HG02642 (cell line): ENCODE measurements at regions not wholly inside any gene's neighbourhood (a gene's known extent, or its start where the extent isn't known, plus 50 kb on each side); places are given as distances from the start of the nearest gene placed in this dataset.
"Not testable (repeated sequence)": the region's sequence is repeated elsewhere in the genome, so short reads cannot be mapped to it uniquely, and the experiment has no call there.

ENCODE experiments used
- ATAC-seq: cut with Tn5 transposase; IDR thresholded peaks from one replicate; pipeline ENCODE4 v1.9.1; 2021; ENCODE audit warnings: mild to moderate bottlenecking; ENCODE audit not compliant: unreplicated experiment, poor library complexity

DNA sequence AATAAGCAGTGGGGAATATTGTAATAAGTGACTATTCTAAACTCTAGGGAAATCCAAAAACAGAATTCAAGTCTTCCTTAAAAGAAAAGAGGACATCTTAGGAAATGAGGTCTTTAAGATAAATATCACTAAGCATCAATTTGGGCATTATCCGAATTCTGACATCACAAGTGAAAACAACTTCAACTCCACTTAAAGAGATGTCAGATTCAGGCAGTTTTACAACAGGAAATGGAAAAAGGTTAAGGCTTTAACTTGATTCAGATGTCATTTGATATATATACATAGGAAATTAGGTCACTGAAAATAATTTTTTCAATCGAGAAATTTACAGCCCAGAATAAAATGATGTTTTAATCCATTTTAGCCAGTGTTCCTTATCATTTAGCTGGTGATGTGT is 435.4 kb downstream of the SETD4 start:
- ATAC-seq = no peak

DNA sequence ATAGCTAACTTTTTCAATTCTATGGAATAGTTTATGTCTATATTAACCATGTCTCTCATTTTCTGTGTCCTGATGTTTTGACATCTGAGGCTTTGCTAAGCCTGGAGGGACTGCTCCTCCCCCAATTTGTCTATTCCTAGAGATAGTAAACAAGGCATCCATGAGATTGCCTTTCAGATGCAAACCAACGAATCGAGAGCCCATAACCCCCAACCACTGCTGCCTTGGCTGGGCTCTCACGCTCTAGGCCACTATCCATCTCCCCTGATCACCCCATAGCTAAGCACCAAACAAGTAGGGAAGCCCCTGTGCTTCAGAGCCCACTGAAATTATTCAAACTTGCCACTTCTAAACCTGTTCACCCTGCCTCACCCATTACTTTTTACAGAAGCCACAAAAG is 437.7 kb downstream of the SETD4 start:
- ATAC-seq = no peak

DNA sequence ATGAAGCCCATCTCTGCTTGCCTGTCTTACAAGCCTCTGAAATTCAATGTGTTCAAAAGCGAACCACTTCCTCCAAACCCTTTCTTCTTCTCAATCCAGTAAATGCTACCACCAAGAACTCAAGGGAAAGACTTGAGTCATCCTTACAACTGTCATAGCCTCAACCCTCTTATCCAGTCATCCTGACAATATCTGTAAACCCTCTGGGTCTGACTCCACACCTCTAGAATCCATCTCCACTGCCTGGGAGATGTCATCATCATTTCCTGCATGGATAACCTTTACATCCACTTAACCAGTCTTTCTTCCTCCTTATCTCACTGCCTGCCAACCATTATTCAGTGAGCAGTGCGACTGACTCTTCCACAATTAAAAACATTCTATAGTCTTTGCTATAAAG is 441.1 kb downstream of the SETD4 start:
- no peak for ATAC-seq

DNA sequence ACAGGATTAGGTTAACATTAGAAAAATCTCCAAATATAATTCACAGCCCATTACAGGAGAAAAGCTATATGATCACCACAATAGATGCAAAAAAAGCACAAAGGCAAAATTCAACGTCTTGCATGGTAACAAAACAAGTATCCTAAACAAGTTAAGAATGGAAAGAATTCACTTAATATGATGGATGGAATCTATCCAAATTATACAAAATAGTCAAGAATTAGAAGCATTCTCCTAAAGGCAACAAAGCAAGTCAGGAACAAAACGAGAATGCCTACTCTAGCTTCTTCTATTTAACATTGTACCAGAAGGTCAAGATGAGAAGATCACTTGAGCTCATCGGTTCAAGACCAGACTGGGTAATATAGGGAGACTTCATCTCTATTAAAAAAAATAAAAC is 442.8 kb downstream of the SETD4 start:
- ATAC-seq = no peak

DNA sequence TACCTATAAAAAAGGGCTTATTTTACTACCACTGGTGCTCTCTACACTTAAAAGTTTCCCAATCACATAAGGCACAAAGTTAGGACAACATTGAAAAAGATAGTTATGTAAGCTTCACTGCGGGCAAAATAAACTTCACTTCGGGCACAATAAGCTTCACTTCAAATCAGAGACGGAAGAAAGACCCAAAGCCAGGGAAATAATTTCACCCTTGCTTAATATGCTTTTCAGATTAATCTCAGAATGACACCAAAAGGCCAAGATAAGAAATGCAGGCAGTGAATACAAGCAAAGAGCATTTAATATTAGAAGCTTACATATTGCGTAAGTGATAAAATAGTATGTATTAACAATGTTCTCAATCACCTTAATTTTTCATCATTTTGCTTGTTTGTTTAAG is 444.2 kb downstream of the SETD4 start:
- no peak for ATAC-seq

DNA sequence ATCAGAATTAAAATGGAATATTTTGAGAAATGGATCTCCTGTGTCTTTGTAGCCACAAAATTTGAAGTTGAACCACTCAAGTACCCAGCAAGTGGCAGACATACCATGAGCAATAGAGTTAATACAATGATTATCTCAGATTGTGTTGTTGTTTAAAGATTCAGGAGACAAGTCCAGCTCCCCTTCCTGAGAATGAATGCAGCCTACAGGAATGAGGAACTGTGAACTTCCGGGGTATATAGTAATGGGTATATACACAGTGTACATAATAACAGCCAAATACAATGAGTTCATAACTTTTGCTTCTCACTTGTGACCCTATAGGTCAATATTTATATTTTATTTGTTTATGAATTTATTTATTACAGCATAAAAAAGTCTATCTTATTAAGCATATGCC is 445.0 kb downstream of the SETD4 start:
- no peak for ATAC-seq

DNA sequence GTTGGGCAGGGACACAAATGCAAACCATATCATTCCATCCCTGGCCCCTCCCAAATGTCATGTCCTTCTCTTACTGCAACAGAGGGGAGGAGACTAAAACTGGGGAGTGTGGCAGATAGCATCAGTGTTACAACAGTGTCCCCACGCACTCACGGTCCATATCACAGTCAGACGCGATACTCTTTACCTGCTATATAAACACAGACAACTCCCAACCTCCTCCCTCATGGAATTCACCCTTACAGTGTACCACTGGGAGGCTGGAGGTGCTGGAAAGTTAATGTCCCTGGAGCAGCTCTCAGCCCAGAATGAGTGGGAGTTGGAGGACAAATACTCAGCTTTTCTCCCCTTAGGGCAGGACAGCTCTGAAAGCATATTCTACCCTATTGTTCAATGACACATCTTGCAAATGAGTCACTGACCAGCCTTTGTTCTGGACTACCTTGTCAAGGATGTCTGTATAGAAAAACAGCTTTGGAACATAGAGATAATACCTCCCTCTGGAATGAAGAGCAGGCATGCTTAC is 445.9 kb downstream of the SETD4 start:
- ATAC-seq = no peak

DNA sequence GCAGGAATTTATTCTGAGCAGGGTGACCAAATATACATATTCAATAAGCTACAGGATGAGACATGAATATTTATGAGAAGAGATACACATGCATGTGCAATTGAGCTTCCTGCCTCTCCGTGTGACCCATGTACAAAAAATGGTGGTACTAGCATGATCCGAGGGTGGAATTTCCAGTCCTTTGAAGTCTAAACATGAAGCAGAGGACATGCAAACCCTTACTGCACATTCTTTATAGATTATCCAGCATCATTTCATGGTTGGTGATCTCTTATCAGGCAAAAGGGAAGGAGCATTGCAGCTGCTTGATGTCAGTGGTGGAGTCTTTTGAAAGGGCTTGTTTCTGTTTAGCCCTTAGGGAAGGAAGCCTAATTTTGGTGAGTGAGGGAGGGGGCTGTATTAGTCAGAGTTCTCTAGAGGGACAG is 448.6 kb downstream of the SETD4 start:
- ATAC-seq = no peak

DNA sequence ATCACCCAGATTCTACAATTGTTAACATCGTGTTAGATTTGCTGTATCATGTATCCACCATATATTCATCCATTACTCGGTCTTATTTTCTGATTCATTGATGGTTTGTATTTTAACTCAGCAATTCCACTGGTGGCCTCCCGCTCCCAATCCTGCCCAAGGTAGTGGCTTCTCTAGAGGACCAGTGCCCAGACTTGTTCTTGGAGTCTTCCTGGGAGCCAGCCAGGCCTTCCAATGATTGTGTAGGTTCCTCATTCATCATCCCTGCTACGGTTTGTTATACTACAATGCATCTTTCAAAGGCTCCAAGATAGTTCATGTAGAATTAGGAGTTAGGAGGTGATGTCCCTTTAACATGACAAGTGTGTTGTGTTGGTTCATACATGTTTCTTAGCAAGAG is 451.1 kb downstream of the SETD4 start:
- ATAC-seq = no peak

DNA sequence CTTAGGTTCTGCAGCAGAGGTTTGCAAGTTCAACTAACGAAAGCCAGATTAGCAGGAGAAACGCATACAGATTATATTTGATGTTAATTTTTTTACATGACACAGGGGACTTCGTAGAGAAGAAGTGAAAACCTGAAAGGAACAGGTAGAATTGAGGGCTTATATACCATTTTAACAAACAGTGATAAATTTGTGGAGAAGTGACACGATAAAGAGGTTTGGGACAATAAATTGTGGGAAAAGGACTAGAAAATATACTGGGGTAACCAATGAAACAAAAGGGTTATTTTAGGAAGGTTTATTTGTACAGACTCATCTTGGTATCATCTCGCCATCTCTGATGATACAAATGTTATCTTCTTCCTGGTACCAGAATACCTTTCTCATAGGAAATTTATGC is 452.9 kb downstream of the SETD4 start:
- ATAC-seq = no peak

DNA sequence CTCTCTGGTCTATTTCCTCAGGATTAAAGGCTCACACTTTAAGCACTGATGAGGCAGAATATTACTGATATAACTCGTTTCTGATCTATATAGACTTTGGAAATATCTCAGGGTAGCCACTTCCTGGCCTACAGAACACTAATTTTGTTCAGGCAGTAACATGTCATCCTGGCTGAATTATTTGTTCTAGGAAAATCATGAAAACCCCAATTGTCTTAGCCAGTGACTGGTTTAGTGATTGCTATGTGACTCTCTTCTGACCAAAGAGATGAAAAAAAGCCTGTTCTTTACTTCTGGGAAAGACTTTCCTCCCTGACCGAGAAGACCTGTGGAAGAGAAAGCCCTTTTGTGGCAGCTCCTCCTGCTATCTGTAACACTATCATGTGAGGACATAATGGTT is 453.7 kb downstream of the SETD4 start:
- ATAC-seq = no peak

DNA sequence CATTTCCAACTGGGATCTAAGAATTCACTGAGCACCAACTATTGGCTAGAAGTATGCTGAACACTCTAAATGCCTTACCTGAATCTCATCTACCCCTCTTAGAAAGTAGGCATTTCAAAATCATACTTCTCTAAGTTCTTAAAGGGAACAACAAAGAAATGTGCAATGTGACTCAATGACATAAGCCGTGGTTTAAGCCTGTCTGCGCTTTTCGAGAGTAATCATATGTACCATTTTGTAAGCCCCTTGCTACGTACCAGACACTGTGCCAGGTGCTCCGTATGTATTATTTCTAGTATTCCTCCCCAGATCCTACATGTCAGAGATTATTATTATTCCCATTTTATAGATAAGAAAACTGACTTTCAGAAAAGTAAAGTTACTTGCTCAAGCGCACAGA is 454.2 kb downstream of the SETD4 start:
- ATAC-seq = no peak

DNA sequence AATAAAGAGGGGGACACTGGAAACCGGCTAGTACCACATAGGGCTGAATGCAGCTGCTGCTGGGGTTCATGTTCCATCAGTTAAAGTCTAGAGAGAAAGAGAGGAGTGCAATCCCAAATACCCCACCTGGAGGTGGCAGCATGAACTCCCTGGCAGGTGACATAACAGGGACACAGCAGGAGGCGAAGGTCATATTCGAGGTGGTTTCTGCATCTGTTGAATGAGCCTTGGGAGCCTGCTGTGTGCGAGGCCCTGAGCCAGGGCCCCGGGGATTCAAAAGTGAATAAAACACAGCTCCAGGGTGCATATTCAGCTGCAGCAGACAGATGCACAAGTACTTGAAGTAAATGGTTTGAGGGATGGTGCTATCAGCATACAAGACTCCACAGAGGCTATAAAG is 456.8 kb downstream of the SETD4 start:
- ATAC-seq = no peak

DNA sequence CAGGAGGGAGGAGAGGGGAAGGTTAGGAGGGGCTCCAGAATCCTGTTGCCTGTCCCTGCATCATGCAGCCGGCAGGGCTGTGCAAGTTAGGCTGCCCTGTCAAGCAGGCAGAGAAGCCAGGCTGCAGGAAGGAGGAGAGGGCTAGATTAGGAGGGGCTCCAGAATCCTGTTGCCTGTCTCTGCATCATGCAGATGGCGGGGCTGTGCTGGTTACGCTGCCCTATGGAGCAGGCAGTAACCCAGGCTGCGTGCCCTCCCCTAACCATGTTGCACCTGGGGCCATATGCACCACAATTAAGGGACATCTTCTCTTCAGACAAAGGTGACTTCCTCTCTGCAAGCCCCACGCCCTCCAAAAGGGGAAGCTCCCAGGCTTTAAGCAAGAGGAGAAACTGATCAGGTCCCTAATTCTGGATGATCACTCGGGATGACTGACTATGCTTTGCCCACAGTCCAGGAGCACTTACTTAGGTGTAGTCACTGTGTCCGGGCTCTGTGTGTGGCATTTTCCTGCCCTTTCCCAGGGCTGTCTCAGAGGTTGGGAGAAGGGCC is 457.4 kb downstream of the SETD4 start:
- no peak for ATAC-seq

DNA sequence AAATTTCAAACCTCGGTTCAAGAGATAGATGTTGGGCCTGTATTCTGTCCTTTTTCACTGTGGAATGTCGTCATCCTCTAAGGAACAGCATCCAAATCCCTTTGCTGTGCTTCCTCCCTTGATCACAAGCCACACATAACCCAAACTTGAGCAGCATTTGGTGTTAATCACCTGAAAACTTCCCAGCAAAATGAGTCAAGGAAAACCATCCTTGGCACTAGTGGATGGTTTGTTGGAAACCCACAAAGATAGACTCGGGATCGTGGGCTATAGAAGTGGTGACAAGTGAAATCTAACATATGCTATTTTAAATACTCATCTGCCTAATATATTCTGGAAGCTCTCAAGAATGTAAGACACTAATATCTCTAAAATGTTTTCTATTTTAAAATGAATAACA is 459.1 kb downstream of the SETD4 start:
- no peak for ATAC-seq

DNA sequence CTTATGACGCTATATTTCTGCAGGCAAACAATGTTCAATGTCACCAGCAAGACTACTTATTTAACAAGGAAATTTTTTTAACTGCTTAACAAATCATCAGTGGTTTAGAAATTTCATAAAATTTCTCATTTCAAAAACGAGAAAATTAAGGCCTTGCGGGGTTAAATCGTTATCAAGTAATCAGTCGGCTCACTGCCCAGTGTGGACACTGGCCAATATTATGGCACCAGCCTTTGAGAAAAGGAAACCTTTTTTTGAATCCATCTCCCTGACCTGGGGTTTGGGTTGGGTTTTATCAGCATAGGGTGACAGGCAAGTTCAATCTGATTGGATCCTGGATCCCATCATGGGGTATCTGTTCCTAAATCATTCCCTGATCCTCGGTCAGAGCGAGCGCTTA is 461.2 kb downstream of the SETD4 start:
- ATAC-seq = no peak

DNA sequence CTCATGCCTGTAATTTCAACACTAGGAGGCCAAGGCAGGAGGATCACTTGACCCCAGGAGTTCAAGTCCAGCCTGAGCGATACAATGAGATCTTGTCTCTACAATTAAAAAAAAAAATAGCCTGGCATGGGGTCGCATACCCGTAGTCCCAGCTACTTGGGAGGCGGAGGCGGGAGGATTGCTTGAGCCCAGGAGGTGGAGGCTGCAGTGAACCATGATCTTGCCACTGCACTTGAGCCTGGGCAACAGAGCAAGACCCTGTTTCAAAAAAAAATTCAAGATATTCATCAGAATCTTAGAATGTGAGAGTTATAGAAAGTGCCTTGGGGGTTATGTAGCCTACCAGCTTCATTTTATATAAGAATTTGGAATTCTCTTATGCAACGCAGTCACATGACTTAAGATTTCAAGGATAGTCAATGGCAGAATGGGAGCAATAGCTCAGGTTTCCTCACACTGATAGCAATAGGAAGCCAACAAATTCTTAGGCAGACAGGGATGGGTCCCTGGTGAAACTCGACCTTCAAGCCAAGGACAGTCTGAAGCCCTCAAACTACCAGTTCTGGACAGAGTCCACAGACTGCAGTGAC is 462.5 kb downstream of the SETD4 start:
- no peak for ATAC-seq

DNA sequence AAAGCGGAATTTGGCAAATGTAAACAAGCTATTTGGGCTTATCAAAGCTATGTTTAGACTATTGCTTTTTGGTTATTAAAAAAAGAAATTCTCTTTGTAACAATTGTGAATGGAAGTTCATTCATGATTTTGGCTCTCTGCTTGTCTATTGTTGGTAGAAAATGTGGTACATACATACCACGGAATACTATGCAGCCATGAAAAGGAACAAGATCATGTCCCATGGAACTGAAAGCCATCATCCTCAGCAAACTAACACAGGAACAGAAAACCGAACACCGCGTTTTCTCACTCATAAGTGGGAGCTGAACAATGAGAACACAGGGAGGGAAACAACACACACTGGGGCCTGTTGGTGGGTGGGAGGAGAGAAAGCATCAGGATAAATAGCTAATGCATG is 465.4 kb downstream of the SETD4 start:
- no peak for ATAC-seq

DNA sequence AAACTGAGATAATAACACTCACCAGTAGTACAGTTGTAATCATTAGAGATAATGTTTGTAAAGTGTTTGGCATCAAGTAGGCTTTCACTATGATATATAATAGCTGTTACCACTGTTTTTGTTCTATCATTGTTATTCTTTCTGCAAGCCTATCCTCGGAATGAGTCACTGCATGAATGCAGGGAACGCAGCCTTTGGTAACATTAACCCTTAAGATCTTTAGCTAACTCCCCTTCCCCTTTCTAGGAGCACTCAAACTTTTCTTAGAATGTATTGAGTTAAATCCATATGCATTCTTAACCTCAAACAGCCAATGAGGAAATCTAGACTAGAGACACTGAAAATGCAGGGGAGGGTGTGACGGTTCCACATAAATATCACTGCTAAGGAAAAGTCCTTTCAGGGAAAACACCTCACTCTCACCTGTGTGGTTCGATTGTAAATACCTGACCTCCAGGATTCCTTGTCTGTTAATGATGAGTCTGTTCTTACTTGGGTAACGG is 467.3 kb downstream of the SETD4 start:
- ATAC-seq = no peak

DNA sequence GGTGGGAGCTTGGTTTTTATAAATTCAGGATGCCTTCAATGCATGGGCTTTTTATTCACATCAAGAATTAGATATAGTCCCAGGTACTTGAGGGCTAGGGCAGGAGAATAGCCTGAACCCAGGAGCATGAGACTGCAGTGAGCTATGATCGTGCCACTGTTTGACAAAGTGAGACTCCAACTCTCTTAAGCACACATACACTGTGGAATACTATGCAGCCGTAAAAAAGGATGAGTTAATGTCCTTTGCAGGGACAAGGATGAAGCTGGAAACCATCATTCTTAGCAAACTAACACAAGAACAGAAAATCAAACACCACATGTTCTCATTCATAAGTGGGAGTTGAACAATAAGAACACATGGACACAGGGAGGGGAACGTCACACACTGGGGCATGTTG is 470.0 kb downstream of the SETD4 start:
- not testable (repeated sequence) for ATAC-seq

DNA sequence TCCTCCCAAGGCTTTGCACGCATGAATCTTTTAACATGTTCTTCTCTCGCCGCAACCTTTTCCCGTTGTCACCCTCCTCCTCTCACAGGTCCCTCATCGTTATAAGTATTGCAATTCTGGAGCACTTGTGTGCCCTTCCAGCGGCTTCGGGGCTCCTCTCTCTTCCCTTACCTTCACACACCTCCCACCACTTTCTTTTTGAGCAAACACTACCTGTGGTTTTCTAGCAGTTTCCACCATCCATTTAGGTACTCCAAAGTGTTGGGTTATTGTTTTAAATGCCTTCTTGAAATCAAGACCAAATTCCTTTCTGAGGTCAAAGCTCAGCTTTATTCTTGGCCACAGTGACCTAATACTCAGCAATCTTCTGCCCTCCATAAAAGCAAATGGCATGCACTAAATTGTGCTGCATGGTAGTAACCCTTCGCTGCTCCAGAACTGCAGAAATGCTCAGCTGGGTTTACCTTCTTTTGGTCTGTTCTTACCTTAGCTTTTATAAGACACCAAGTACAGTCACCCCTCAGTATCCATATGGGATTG is 472.4 kb downstream of the SETD4 start:
- ATAC-seq = no peak

DNA sequence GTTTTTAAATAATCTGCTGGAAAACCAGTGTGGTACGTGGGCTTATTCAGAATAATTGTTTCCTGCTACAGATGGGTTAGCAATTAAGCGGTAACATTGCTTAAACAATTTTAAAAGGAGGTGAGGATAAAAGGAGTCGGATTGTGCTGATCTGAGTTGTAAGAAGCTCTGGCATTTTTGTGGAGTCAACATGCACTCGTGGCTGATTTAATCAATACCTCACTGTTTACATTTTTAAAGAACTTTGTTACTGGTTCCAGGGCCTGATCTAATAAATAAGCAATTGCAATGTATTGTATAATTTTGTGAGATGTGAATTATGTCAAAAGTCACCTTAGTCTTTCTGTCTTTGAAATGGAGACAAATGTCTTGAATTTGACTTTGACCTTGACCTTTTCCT is 474.0 kb downstream of the SETD4 start:
- no peak for ATAC-seq
